ENCODE measurements at regions not wholly inside any gene's neighbourhood (a gene's known extent, or its start where the extent isn't known, plus 50 kb on each side); places are given as distances from the start of the nearest gene placed in this dataset.

DNA sequence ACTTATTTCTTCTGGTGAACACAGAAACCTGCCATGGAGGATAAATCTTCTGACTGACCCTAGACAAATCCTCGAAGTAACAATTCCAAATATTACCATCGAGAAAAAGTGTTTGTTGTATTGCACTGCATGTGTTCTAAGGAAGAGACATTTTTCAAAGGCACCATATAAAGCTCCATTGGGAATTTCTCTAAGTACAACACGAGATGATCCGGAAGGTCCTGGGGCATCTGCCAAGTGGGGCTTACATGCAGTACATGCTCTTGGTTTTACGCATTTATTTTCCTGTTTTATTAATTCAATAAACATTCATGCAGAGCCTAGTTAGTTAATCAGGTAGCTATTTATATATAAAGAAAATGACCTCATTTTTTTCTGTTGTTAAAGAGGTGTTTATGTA lies 692.0 kb upstream of the IGFBP3 start:
- no peak for TF ChIP-seq MYC (IDR thresholded peaks at IDR 0.05; ENCODE audit: low read depth, low read length)
- TF ChIP-seq, protein P1, sequence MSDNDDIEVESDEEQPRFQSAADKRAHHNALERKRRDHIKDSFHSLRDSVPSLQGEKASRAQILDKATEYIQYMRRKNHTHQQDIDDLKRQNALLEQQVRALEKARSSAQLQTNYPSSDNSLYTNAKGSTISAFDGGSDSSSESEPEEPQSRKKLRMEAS (IDR thresholded peaks at IDR 0.05; ENCODE audit: low read depth, low read length), result no peak
- TF ChIP-seq, protein P2, sequence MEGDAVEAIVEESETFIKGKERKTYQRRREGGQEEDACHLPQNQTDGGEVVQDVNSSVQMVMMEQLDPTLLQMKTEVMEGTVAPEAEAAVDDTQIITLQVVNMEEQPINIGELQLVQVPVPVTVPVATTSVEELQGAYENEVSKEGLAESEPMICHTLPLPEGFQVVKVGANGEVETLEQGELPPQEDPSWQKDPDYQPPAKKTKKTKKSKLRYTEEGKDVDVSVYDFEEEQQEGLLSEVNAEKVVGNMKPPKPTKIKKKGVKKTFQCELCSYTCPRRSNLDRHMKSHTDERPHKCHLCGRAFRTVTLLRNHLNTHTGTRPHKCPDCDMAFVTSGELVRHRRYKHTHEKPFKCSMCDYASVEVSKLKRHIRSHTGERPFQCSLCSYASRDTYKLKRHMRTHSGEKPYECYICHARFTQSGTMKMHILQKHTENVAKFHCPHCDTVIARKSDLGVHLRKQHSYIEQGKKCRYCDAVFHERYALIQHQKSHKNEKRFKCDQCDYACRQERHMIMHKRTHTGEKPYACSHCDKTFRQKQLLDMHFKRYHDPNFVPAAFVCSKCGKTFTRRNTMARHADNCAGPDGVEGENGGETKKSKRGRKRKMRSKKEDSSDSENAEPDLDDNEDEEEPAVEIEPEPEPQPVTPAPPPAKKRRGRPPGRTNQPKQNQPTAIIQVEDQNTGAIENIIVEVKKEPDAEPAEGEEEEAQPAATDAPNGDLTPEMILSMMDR (IDR thresholded peaks at IDR 0.05; ENCODE audit: low read depth, low read length), result no peak
- TF ChIP-seq POLR2A (IDR thresholded peaks at IDR 0.05; ENCODE audit: extremely low read depth, insufficient read length), result no peak
- H3K4me3 ChIP-seq (ENCODE audit: low read depth, low read length), result no peak overlapping the region
- DNase-seq (ENCODE audit: low read depth), result no peak

DNA sequence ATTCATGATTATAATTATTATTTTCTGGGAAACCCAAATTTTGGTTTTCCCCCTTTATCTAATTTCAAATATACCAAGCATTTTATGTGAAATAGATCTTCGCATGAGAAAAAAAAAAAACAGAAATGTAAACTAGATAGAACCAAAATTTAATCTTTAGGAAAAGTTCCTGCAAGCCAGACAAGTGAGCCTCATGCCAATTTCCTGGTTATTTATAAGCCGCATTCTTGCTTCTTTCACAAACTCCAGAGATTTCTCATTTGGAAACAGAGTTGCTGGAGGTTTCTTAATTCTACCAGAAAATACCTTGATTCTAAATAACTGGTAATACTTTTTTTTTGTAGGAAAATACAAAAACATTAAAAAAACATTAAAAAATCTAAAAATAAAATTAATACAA lies 690.4 kb upstream of the IGFBP3 start:
- H3K4me3 ChIP-seq (ENCODE audit: low read depth, low read length), result no peak overlapping the region
- DNase-seq (ENCODE audit: low read depth), result no peak
- no peak for TF ChIP-seq MYC (IDR thresholded peaks at IDR 0.05; ENCODE audit: low read depth, low read length)
- TF ChIP-seq, protein P2 (IDR thresholded peaks at IDR 0.05; ENCODE audit: low read depth, low read length), result no peak
- TF ChIP-seq POLR2A (IDR thresholded peaks at IDR 0.05; ENCODE audit: extremely low read depth, insufficient read length), result no peak
- TF ChIP-seq, protein P1 (IDR thresholded peaks at IDR 0.05; ENCODE audit: low read depth, low read length), result no peak

DNA sequence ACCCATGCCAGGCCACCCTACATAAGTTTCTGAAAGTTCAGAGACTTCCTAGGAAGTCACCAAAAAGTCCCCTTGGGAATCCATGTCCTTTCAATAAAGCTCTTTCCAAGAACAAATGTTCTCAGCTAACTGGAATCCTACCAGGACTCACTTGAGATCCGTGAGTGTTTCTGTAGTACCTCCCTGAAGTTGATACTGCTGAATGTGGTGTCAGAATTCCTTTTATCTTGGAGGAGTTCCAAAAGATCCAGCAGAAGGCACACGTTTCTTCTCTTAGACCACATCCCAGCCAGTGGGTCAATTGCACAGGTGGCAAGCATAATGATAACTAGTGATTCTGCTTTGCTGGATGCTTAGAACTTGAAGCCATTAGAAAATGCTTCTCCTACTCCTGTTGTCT lies 689.7 kb upstream of the IGFBP3 start:
- no peak for DNase-seq (ENCODE audit: low read depth)

DNA sequence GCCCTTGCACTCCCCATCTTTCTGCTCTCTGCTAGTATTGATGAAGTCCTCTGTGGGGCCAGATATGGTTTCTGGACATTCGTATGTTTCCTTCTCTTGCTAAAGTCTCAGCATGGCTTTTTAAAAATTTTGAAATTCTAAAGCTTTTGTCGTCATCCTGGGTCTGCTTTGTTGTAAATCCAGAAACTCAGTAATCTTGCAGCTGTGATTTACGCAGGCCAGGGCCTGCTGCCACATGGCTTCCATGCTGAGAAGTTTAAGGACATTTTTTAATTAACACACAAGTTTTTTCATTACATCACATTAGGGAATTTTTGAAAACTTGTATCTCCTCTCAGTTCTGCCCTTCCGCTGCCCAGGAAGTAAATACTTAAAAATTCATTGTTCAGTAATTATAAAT lies 686.1 kb upstream of the IGFBP3 start:
- TF ChIP-seq, protein P2 (IDR thresholded peaks at IDR 0.05; ENCODE audit: low read depth, low read length), result no peak
- TF ChIP-seq, protein P1 (IDR thresholded peaks at IDR 0.05; ENCODE audit: low read depth, low read length), result no peak
- TF ChIP-seq POLR2A (IDR thresholded peaks at IDR 0.05; ENCODE audit: extremely low read depth, insufficient read length), result no peak
- no peak for TF ChIP-seq MYC (IDR thresholded peaks at IDR 0.05; ENCODE audit: low read depth, low read length)
- no peak for DNase-seq (ENCODE audit: low read depth)
- no peak overlapping the region for H3K4me3 ChIP-seq (ENCODE audit: low read depth, low read length)

More for the DNA sequence above, 689.7 kb upstream of the IGFBP3 start:
- no peak overlapping the region for H3K4me3 ChIP-seq (ENCODE audit: low read depth, low read length)
- TF ChIP-seq, protein P1 (IDR thresholded peaks at IDR 0.05; ENCODE audit: low read depth, low read length), result no peak
- TF ChIP-seq POLR2A (IDR thresholded peaks at IDR 0.05; ENCODE audit: extremely low read depth, insufficient read length) (no peak), MYC (IDR thresholded peaks at IDR 0.05; ENCODE audit: low read depth, low read length) (no peak)
- TF ChIP-seq, protein P2 (IDR thresholded peaks at IDR 0.05; ENCODE audit: low read depth, low read length), result no peak

DNA sequence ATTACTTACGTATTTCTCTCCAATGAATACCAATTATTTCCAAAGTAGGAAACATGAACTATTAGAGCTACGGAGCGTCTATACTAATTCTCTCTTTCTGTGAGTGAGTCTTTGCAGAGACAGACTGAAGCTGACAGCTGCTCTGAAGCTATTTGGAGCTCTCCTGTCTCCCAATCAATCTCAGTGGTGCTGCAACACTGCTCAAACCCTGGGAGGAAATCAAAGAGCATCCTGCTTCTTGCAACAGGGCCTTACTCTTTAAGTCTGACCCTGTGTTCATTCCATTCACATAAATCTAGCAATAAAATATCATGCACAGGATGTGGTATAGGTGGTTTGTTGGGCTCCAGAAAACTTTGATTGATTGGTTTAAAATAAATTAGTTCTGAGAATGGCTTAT lies 685.7 kb upstream of the IGFBP3 start:
- TF ChIP-seq MYC (IDR thresholded peaks at IDR 0.05; ENCODE audit: low read depth, low read length), result no peak
- TF ChIP-seq, protein P1 (IDR thresholded peaks at IDR 0.05; ENCODE audit: low read depth, low read length), result no peak
- TF ChIP-seq POLR2A (IDR thresholded peaks at IDR 0.05; ENCODE audit: extremely low read depth, insufficient read length), result no peak
- TF ChIP-seq, protein P2 (IDR thresholded peaks at IDR 0.05; ENCODE audit: low read depth, low read length), result no peak
- H3K4me3 ChIP-seq (ENCODE audit: low read depth, low read length), result no peak overlapping the region
- DNase-seq (ENCODE audit: low read depth), result no peak
